Gastroesophageal sphincter (tissue), 3 donors: ENCODE measurements at regions not wholly inside any gene's neighbourhood (a gene's known extent, or its start where the extent isn't known, plus 50 kb on each side); places are given as distances from the start of the nearest gene placed in this dataset.

Source experiments
- EP300 ChIP-seq: sonication (generic); formaldehyde crosslinking; IDR thresholded peaks from one replicate; pipeline ENCODE4 v1.6.1; 2017; ENCODE audit warnings: antibody characterized with exemption, mild to moderate bottlenecking
- POLR2A ChIP-seq, 2 donors: fragments of 450-650 bp; IDR thresholded peaks; one replicate each; pipeline ENCODE4 v1.6.1; 2017; ENCODE audit warnings: antibody characterized with exemption in 2 of 2, mild to moderate bottlenecking in 2 of 2, moderate library complexity in 1 of 2
- POLR2AphosphoS5 ChIP-seq: sonication (generic); formaldehyde crosslinking; IDR thresholded peaks from one replicate; pipeline ENCODE4 v1.6.1; 2017; ENCODE audit warnings: antibody characterized with exemption
- TF ChIP-seq, protein P1 (sequence below), 4 experiments: fragments of 200-600 bp in 2 of 4; fragments of 450-650 bp in 2 of 4; sonication (generic) in 1 of 4; IDR thresholded peaks; one replicate each; pipeline ENCODE4 v1.5.1; 2017 to 2019; ENCODE audit warnings: antibody characterized with exemption in 4 of 4, mild to moderate bottlenecking in 2 of 4, moderate library complexity in 2 of 4

DNA sequence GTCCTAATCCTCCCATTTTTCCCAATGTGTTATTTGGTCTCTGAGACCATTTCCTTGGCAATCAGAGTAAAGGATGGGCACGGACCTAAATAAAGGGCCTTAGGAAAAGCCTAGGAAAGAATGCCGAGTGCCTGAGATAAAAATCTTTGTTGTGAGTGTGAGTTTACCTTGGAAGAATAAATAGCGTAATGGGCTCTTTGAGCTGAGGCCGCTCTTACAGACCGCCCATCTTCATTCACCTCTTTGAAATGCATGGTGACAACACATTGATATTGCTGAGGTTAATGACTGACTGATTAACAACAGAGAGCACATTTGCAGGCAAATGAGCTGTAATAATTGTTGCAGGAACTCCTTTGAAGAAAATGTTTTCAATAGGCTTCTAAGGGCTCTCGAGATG, 1967.1 kb upstream of the WWC1 start:
- TF ChIP-seq POLR2A (IDR thresholded peaks at IDR 0.05) (no peak), POLR2AphosphoS5 (no peak), EP300 (no peak)
- TF ChIP-seq, protein P1, sequence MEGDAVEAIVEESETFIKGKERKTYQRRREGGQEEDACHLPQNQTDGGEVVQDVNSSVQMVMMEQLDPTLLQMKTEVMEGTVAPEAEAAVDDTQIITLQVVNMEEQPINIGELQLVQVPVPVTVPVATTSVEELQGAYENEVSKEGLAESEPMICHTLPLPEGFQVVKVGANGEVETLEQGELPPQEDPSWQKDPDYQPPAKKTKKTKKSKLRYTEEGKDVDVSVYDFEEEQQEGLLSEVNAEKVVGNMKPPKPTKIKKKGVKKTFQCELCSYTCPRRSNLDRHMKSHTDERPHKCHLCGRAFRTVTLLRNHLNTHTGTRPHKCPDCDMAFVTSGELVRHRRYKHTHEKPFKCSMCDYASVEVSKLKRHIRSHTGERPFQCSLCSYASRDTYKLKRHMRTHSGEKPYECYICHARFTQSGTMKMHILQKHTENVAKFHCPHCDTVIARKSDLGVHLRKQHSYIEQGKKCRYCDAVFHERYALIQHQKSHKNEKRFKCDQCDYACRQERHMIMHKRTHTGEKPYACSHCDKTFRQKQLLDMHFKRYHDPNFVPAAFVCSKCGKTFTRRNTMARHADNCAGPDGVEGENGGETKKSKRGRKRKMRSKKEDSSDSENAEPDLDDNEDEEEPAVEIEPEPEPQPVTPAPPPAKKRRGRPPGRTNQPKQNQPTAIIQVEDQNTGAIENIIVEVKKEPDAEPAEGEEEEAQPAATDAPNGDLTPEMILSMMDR (IDR thresholded peaks at IDR 0.05): no peak
